OCI-LY1 (cell line): ENCODE measurements at regions not wholly inside any gene's neighbourhood (a gene's known extent, or its start where the extent isn't known, plus 50 kb on each side); places are given as distances from the start of the nearest gene placed in this dataset.

Experiments
- H2AFZ ChIP-seq: fragments of 200-600 bp; sonication (generic), shearing (Covaris generic); 2 replicates; pipeline ENCODE4 v1.6.0; 2014; ENCODE audit warnings: antibody characterized with exemption, mild to moderate bottlenecking, low read length
- H3F3A ChIP-seq: fragments of 200-600 bp; sonication (generic), shearing (Covaris generic); 2 replicates; pipeline ENCODE4 v1.6.0; 2014; ENCODE audit warnings: mild to moderate bottlenecking, antibody characterized with exemption, low read length, moderate library complexity; ENCODE audit not compliant: insufficient read depth
- H3K27ac ChIP-seq: fragments of 200-600 bp; sonication (generic); 2 replicates; pipeline ENCODE4 v1.5.1; 2014; ENCODE audit warnings: low read length, mixed run types, mild to moderate bottlenecking, low read depth; ENCODE audit not compliant: poor library complexity, severe bottlenecking
- H3K27me3 ChIP-seq: fragments of 200-600 bp; sonication (generic); 2 replicates; pipeline ENCODE4 v1.6.0; 2014; ENCODE audit warnings: antibody characterized with exemption, mild to moderate bottlenecking, low read length, moderate library complexity; ENCODE audit not compliant: insufficient read depth
- H3K36me3 ChIP-seq: fragments of 200-600 bp; sonication (generic); 2 replicates; pipeline ENCODE4 v1.6.1; 2014; ENCODE audit warnings: mild to moderate bottlenecking, antibody characterized with exemption, low read length, moderate library complexity, mixed read lengths; ENCODE audit not compliant: insufficient read depth
- H3K4me1 ChIP-seq: fragments of 200-600 bp; sonication (generic); 2 replicates; pipeline ENCODE4 v1.5.1; 2014; ENCODE audit warnings: mild to moderate bottlenecking, low read length, moderate library complexity; ENCODE audit not compliant: insufficient read depth, severe bottlenecking
- H3K4me2 ChIP-seq: fragments of 200-600 bp; sonication (generic), shearing (Covaris generic); 2 replicates; pipeline ENCODE4 v1.6.1; 2014; ENCODE audit warnings: low read length
- H3K4me3 ChIP-seq: fragments of 200-600 bp; sonication (generic); 2 replicates; pipeline ENCODE4 v1.5.1; 2014; ENCODE audit warnings: low read length, low read depth, mild to moderate bottlenecking, mixed read lengths; ENCODE audit not compliant: poor library complexity, severe bottlenecking
- H3K79me2 ChIP-seq: fragments of 200-600 bp; shearing (Covaris generic); 2 replicates; pipeline ENCODE4 v1.6.1; 2016; ENCODE audit warnings: mixed run types, low read length, mixed read lengths; ENCODE audit not compliant: insufficient read depth
- H3K9ac ChIP-seq: fragments of 200-600 bp; sonication (generic), shearing (Covaris generic); 2 replicates; pipeline ENCODE4 v1.6.1; 2014; ENCODE audit warnings: mild to moderate bottlenecking, low read length, mixed read lengths
- H3K9me2 ChIP-seq: fragments of 200-600 bp; sonication (generic), shearing (Covaris generic); 2 replicates; pipeline ENCODE4 v1.6.1; 2014; ENCODE audit warnings: low read depth, mild to moderate bottlenecking, low read length, mixed read lengths
- H3K9me3 ChIP-seq: fragments of 200-600 bp; shearing (Covaris generic); 2 replicates; pipeline ENCODE4 v1.6.1; 2014; ENCODE audit warnings: low read length, mixed read lengths
- H4K20me1 ChIP-seq: fragments of 200-600 bp; sonication (generic), shearing (Covaris generic); 2 replicates; pipeline ENCODE4 v1.6.0; 2016; ENCODE audit warnings: mild to moderate bottlenecking, low read length; ENCODE audit not compliant: insufficient read depth
- CTCF ChIP-seq: fragments of 200-600 bp; sonication (generic), shearing (Covaris generic); IDR thresholded peaks from 2 replicates; pipeline ENCODE4 v1.5.1; 2017; ENCODE audit warnings: mild to moderate bottlenecking, antibody characterized with exemption, low read length, moderate library complexity, mixed read lengths
- EZH2 ChIP-seq: fragments of 200-600 bp; sonication (generic), shearing (Covaris generic); IDR thresholded peaks from 2 replicates; pipeline ENCODE4 v1.8.0; 2017; ENCODE audit warnings: borderline replicate concordance, mixed run types, mild to moderate bottlenecking, antibody characterized with exemption, low read length, moderate library complexity, mixed read lengths

- H3K36me3 ChIP-seq, result no peaks in the 10 kb centered on the region
- TF ChIP-seq CTCF (no peak), EZH2 (no peak)
- no peak overlapping the region for H3K27ac ChIP-seq
- H3K79me2 ChIP-seq, result no peaks in the 10 kb centered on the region
- H3K9me2 ChIP-seq, result no peaks in the 10 kb centered on the region
- H3K9me3 ChIP-seq, result no peaks in the 10 kb centered on the region
- no peak overlapping the region for H3K9ac ChIP-seq
- H3K4me1 ChIP-seq, result no peaks in the 10 kb centered on the region
- H4K20me1 ChIP-seq, result no peaks in the 10 kb centered on the region
- no peaks in the 10 kb centered on the region for H3K27me3 ChIP-seq
- no peak overlapping the region for H3K4me2 ChIP-seq
- H3K4me3 ChIP-seq, result no peak overlapping the region
- no peak overlapping the region for H2AFZ ChIP-seq
- no peaks in the 10 kb centered on the region for H3F3A ChIP-seq
Observed at GRCh38 chr1:59194621-59195020, 102.3 kb upstream of the FGGY start.

GRCh38 chr1:59195151-59195550 is 101.7 kb upstream of the FGGY start:
- no peaks in the 10 kb centered on the region for H3K9me2 ChIP-seq
- H3K4me1 ChIP-seq, result no peaks in the 10 kb centered on the region
- H3K4me3 ChIP-seq, result no peak overlapping the region
- H3K9ac ChIP-seq, result no peak overlapping the region
- no peaks in the 10 kb centered on the region for H3K9me3 ChIP-seq
- no peaks in the 10 kb centered on the region for H4K20me1 ChIP-seq
- no peak overlapping the region for H2AFZ ChIP-seq
- H3K79me2 ChIP-seq, result no peaks in the 10 kb centered on the region
- no peaks in the 10 kb centered on the region for H3K36me3 ChIP-seq
- no peaks in the 10 kb centered on the region for H3F3A ChIP-seq
- H3K27ac ChIP-seq, result no peak overlapping the region
- no peaks in the 10 kb centered on the region for H3K27me3 ChIP-seq
- TF ChIP-seq EZH2, result no peak
- TF ChIP-seq CTCF, result no peak
- no peak overlapping the region for H3K4me2 ChIP-seq

- Histone ChIP-seq H3K9me2 (no peaks in the 10 kb centered on the region), H2AFZ (no peak overlapping the region), H3K36me3 (no peaks in the 10 kb centered on the region), H3K9me3 (no peaks in the 10 kb centered on the region), H3K4me1 (no peaks in the 10 kb centered on the region), H3K27me3 (no peaks in the 10 kb centered on the region), H3K27ac (no peak overlapping the region), H3K9ac (no peak overlapping the region), H3F3A (no peaks in the 10 kb centered on the region), H4K20me1 (no peaks in the 10 kb centered on the region), H3K4me3 (no peak overlapping the region), H3K79me2 (no peaks in the 10 kb centered on the region), H3K4me2 (no peak overlapping the region)
- no peak for TF ChIP-seq EZH2
- no peak for TF ChIP-seq CTCF
Observed at GRCh38 chr1:59198564-59198963, 98.3 kb upstream of the FGGY start.
